GM12878 (cell line): ENCODE measurements at regions not wholly inside any gene's neighbourhood (a gene's known extent, or its start where the extent isn't known, plus 50 kb on each side); places are given as distances from the start of the nearest gene placed in this dataset.

Source experiments
- ATAC-seq: fragments of 200-7000 bp; cut with Tn5 transposase; 3 replicates; pipeline ENCODE4 v1.9.1; 2020; ENCODE audit warnings: mild to moderate bottlenecking, moderate library complexity
- BruUV-seq: library from RNA; stranded (reverse); fragments of 400-500 nt; replicated peaks from 2 replicates; lab custom pipeline; 2021; lab: Mats Ljungman, UMichigan
- CTCF ChIA-PET: fragments of 300-600 bp; sonication (Branson Sonifier 250); formaldehyde crosslinking; extraction: SDS; loops from one replicate; lab custom pipeline; 2021; ENCODE audit warnings: inconsistent platforms; lab: Yijun Ruan, JAX
- POLR2A ChIA-PET: fragments of 350-600 bp; formaldehyde crosslinking; extraction: SDS; loops from one replicate; lab custom pipeline; 2021; ENCODE audit warnings: inconsistent platforms; lab: Charles Lee
- RAD21 ChIA-PET: fragments of 300-600 bp; sonication (Branson Sonifier 250); formaldehyde crosslinking; loops from one replicate; lab custom pipeline; 2023; ENCODE audit warnings: antibody characterized with exemption; ENCODE audit not compliant: unreplicated experiment; lab: Charles Lee
- SMC1A ChIA-PET: fragments of 300-600 bp; sonication (Branson Sonifier 250); formaldehyde crosslinking; loops from one replicate; lab custom pipeline; 2023; ENCODE audit not compliant: unreplicated experiment, uncharacterized antibody; lab: Charles Lee
- DNase-seq: peaks from one replicate; pipeline ENCODE4 v3.0.0-alpha.2; 2011; ENCODE audit warnings: low read depth, low spot score
- FAIRE-seq: peaks from 3 replicates; lab custom pipeline; 2011; peaks lifted over from hg19 to GRCh38; lab: Jason Lieb, UNC
- H2AFZ ChIP-seq: 2 replicates; pipeline ENCODE4 v1.6.0; 2011; ENCODE audit warnings: low read depth, low read length, control low read depth; ENCODE audit not compliant: control insufficient read depth
- H3K27ac ChIP-seq: 2 replicates; pipeline ENCODE4 v1.5.1; 2011; ENCODE audit warnings: control low read depth; ENCODE audit not compliant: control insufficient read depth, insufficient read depth
- H3K27me3 ChIP-seq, 2 experiments: replicated peaks in 1 of 2; 2 replicates each; pipeline versions ENCODE4 v1.6.0 to v1.6.1; 2011; ENCODE audit warnings: low read length in 1 of 2; ENCODE audit not compliant: control insufficient read depth in 2 of 2, insufficient read depth in 2 of 2
- H3K36me3 ChIP-seq, 2 experiments: 2 replicates each; pipeline ENCODE4 v1.5.1; 2011; ENCODE audit warnings: low read length in 1 of 2; ENCODE audit not compliant: control insufficient read depth in 2 of 2, insufficient read depth in 2 of 2
- H3K4me1 ChIP-seq: 2 replicates; pipeline ENCODE4 v1.6.1; 2011; ENCODE audit warnings: mild to moderate bottlenecking, low read length, moderate library complexity, mixed read lengths; ENCODE audit not compliant: control insufficient read depth, insufficient read depth
- H3K4me2 ChIP-seq: 2 replicates; pipeline ENCODE4 v1.6.0; 2011; ENCODE audit warnings: control low read depth; ENCODE audit not compliant: control insufficient read depth, insufficient read depth
- H3K4me3 ChIP-seq: fragments of 200-600 bp; sonication (generic); 2 replicates; pipeline ENCODE4 v1.5.1; 2016
- H3K79me2 ChIP-seq: 2 replicates; pipeline ENCODE4 v1.6.0; 2011; ENCODE audit warnings: low read length; ENCODE audit not compliant: control insufficient read depth, insufficient read depth
- H3K9ac ChIP-seq: 2 replicates; pipeline ENCODE4 v1.8.0; 2011; ENCODE audit warnings: low read length, control low read depth, mixed read lengths; ENCODE audit not compliant: control insufficient read depth, insufficient read depth
- H3K9me3 ChIP-seq: replicated peaks from 3 replicates; pipeline ENCODE4 v1.5.1; 2011; ENCODE audit warnings: mild to moderate bottlenecking, low read length; ENCODE audit not compliant: control insufficient read depth, insufficient read depth
- H4K20me1 ChIP-seq: 2 replicates; pipeline ENCODE4 v1.6.0; 2011; ENCODE audit not compliant: control insufficient read depth, insufficient read depth
- ESRRA ChIP-seq: IDR thresholded peaks from 2 replicates; pipeline ENCODE4 v1.6.1; 2012; ENCODE audit warnings: mild to moderate bottlenecking, low read length, improper control_type of control experiment
- HDAC6 ChIP-seq: fragments of 200-600 bp; sonication (generic); IDR thresholded peaks from one replicate; pipeline ENCODE4 v1.8.0; 2017; ENCODE audit warnings: antibody characterized with exemption; ENCODE audit not compliant: unreplicated experiment
- MEF2A ChIP-seq: IDR thresholded peaks from 2 replicates; pipeline ENCODE4 v1.6.1; 2011; ENCODE audit warnings: low read depth, mild to moderate bottlenecking, low read length, moderate library complexity; ENCODE audit not compliant: insufficient read depth
- NFYA ChIP-seq: IDR thresholded peaks from 2 replicates; pipeline ENCODE4 v1.6.1; 2011; ENCODE audit warnings: low read depth, mild to moderate bottlenecking, low read length, improper control_type of control experiment, borderline replicate concordance
- SP1 ChIP-seq: IDR thresholded peaks from one replicate; pipeline ENCODE4 v1.6.1; 2011; ENCODE audit warnings: low read depth, low read length
- SREBF1 ChIP-seq: IDR thresholded peaks from 2 replicates; pipeline ENCODE4 v1.6.1; 2012; ENCODE audit warnings: mild to moderate bottlenecking, low read length
- SREBF2 ChIP-seq: IDR thresholded peaks from 2 replicates; pipeline ENCODE4 v1.6.1; 2012; ENCODE audit warnings: mild to moderate bottlenecking, low read length
- STAT1 ChIP-seq: fragments of 450-650 bp; conservative IDR thresholded peaks from 2 replicates; pipeline ENCODE4 v1.6.1; 2014; ENCODE audit warnings: antibody characterized with exemption, mild to moderate bottlenecking
- STAT3 ChIP-seq: IDR thresholded peaks from 2 replicates; pipeline ENCODE4 v1.6.1; 2011; ENCODE audit warnings: low read depth, low read length, improper control_type of control experiment
- TAF1 ChIP-seq: IDR thresholded peaks from 2 replicates; pipeline ENCODE4 v1.6.1; 2011; ENCODE audit warnings: mild to moderate bottlenecking, low read depth, low read length, borderline replicate concordance
- TBL1XR1 ChIP-seq: IDR thresholded peaks from 2 replicates; pipeline ENCODE4 v1.6.1; 2012; ENCODE audit warnings: low read depth, low read length, improper control_type of control experiment
- WGBS: methylation state at CpG from one replicate; pipeline ENCODE4 v1.1.6; 2016; ENCODE audit warnings: low lambda C conversion rate; ENCODE audit not compliant: insufficient replicate concordance, insufficient coverage; ENCODE audit errors: missing lambda C conversion rate; 5-methylcytosine and 5-hydroxymethylcytosine counted together
- in situ Hi-C: fragments of 300-500 bp; cut with MboI; formaldehyde crosslinking; loops from 9 replicates; pipeline ENCODE4 v1.14.3; 2018; ENCODE audit warnings: mixed read lengths
- intact Hi-C: fragments of 100-400 bp; cut with micrococcal nuclease; formaldehyde crosslinking; loops from one replicate; pipeline ENCODE4 v1.14.2; 2022; ENCODE audit not compliant: unreplicated experiment
- TF ChIP-seq, protein P1 (sequence below): IDR thresholded peaks from 2 replicates; pipeline ENCODE4 v1.6.1; 2011; ENCODE audit warnings: mild to moderate bottlenecking, low read depth, low read length, moderate library complexity; ENCODE audit not compliant: insufficient replicate concordance
- TF ChIP-seq, protein P2 (sequence below): fragments of 450-650 bp; IDR thresholded peaks from 2 replicates; pipeline ENCODE4 v1.6.1; 2016; ENCODE audit warnings: mild to moderate bottlenecking

DNA sequence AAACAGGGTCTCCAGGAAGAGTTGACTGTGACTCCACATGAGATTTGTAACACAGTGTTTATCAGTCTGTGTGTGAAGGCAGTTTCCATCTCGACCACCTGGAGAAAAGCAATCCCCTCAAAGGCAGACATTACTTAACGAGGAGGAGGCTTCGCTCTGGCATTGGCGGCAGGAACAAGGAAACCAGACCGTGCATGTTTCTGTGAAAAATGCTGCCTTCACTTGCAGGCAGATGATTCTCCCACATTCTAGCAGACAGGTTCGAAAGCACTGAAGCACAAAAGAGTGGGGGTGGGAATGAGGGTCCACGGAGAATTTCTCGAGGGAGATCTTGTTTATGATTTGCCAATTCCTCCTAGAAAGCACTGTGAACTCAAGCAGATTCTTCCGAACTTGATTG lies 414.0 kb downstream of the SLC4A3 start:
- ChIA-PET CTCF (no interaction called here), SMC1A (no interaction called here), RAD21 (no interaction called here), POLR2A (no interaction called here)
- Histone ChIP-seq H3K9ac (no peak overlapping the region), H3K9me3 (no peaks in the 10 kb centered on the region), H3K27ac (no peak overlapping the region), H3K79me2 (no peaks in the 10 kb centered on the region), H3K4me2 (no peak overlapping the region), H3K36me3 (no peaks in the 10 kb centered on the region), H3K4me3 (no peak overlapping the region), H3K4me1 (no peaks in the 10 kb centered on the region), H4K20me1 (no peaks in the 10 kb centered on the region), H2AFZ (no peak overlapping the region), H3K27me3 (no peaks in the 10 kb centered on the region; a peak in 2 of 4 replicates)
- 22% methylated on average over 9 of the region's 9 CpGs for WGBS
- no TSS peak for BruUV-seq
- in situ Hi-C loops, result no loop called here
- TF ChIP-seq MEF2A (no peak), TAF1 (no peak), STAT3 (no peak), NFYA (no peak), SREBF2 (no peak)
- TF ChIP-seq, protein P1, sequence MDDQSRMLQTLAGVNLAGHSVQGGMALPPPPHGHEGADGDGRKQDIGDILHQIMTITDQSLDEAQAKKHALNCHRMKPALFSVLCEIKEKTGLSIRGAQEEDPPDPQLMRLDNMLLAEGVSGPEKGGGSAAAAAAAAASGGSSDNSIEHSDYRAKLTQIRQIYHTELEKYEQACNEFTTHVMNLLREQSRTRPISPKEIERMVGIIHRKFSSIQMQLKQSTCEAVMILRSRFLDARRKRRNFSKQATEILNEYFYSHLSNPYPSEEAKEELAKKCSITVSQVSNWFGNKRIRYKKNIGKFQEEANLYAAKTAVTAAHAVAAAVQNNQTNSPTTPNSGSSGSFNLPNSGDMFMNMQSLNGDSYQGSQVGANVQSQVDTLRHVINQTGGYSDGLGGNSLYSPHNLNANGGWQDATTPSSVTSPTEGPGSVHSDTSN, result no peak
- intact Hi-C loops, result no loop called here
- ATAC-seq, result no peak
- no peak for DNase-seq
- no peak for FAIRE-seq

DNA sequence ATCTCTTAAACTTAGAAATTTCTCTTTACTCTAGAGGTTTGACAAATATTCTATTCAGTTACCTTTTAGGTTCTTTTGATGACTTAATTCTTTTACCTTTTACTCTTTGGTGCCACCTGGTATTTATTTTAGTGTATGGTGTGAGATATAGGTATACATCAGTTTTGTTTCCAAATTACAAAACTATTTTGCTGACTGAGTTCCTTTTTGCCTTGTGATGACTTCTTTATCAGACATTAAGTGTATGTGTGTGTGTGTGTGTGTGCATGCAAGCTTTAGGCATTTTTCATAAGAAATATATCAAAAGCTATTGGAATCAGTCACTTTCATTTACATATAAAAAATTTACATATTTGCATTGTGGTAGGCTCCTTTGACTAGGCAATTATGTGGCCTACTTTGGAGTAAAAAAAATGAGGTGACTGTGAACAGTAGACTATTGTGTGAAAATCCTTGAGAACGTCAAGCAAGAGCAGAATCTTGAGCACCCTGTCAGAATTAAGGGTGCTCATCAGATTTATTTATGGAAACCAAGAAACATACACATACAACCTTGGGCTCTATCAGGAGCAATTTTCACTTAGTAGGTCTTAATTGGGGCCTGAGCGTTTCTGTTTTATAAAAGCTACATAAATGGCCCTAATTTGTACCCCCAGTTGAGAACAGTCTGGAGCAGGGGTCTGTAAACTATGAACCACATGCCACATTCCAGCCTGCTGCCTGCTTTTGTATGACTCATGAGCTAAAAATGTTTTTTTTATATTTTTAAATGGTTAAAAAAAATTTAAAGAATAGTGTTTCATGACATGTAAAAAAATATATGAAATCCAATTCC lies 415.9 kb downstream of the SLC4A3 start:
- ChIA-PET RAD21 (no interaction called here), CTCF (no interaction called here), POLR2A (no interaction called here), SMC1A (no interaction called here)
- ATAC-seq, result no peak
- H3K27me3 ChIP-seq, result no peaks in the 10 kb centered on the region; a peak in 2 of 4 replicates
- intact Hi-C loops, result no loop called here
- H3K36me3 ChIP-seq, result no peaks in the 10 kb centered on the region
- no peaks in the 10 kb centered on the region for H3K79me2 ChIP-seq
- FAIRE-seq, result no peak
- H3K9me3 ChIP-seq, result no peaks in the 10 kb centered on the region
- BruUV-seq, result no TSS peak
- no peak overlapping the region for H3K4me3 ChIP-seq
- no peak overlapping the region for H3K27ac ChIP-seq
- no peaks in the 10 kb centered on the region for H3K4me1 ChIP-seq
- in situ Hi-C loops, result no loop called here
- H3K9ac ChIP-seq, result no peak overlapping the region
- no peak for DNase-seq
- no peak overlapping the region for H2AFZ ChIP-seq
- no peak overlapping the region for H3K4me2 ChIP-seq
- no peaks in the 10 kb centered on the region for H4K20me1 ChIP-seq
- WGBS, result 0% methylated on average over 2 of the region's 2 CpGs
- TF ChIP-seq, protein P2, sequence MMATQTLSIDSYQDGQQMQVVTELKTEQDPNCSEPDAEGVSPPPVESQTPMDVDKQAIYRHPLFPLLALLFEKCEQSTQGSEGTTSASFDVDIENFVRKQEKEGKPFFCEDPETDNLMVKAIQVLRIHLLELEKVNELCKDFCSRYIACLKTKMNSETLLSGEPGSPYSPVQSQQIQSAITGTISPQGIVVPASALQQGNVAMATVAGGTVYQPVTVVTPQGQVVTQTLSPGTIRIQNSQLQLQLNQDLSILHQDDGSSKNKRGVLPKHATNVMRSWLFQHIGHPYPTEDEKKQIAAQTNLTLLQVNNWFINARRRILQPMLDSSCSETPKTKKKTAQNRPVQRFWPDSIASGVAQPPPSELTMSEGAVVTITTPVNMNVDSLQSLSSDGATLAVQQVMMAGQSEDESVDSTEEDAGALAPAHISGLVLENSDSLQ, result no peak
- TF ChIP-seq SREBF1 (no peak), SP1 (no peak), STAT1 (no peak), TBL1XR1 (no peak), ESRRA (no peak), HDAC6 (no peak)
